Liver (tissue), 8 donors: ENCODE measurements at regions not wholly inside any gene's neighbourhood (a gene's known extent, or its start where the extent isn't known, plus 50 kb on each side); places are given as distances from the start of the nearest gene placed in this dataset.

Experiments used
- DNase-seq: peaks from one replicate; pipeline ENCODE4 v3.0.0-alpha.2; 2017; ENCODE audit warnings: low spot score
- H3K27ac ChIP-seq, 2 donors: one replicate each; pipeline ENCODE4 v1.7.0; 2013; ENCODE audit warnings: inconsistent platforms in 2 of 2, low read length in 2 of 2, control low read depth in 1 of 2, low read depth in 1 of 2, mild to moderate bottlenecking in 1 of 2
- H3K27me3 ChIP-seq, 4 donors: one replicate each; pipeline versions ENCODE4 v1.6.1 to v1.7.0; 2013; ENCODE audit warnings: low read length in 3 of 4, inconsistent platforms in 1 of 4, mild to moderate bottlenecking in 1 of 4, moderate library complexity in 1 of 4; ENCODE audit not compliant: control insufficient read depth in 4 of 4, insufficient read depth in 4 of 4
- H3K36me3 ChIP-seq, 4 donors: one replicate each; pipeline versions ENCODE4 v1.6.1 to v1.7.0; 2013; ENCODE audit warnings: low read length in 3 of 4, mild to moderate bottlenecking in 3 of 4, low read depth in 1 of 4, moderate library complexity in 1 of 4; ENCODE audit not compliant: control insufficient read depth in 4 of 4, insufficient read depth in 3 of 4
- H3K4me1 ChIP-seq, 4 donors: one replicate each; pipeline versions ENCODE4 v1.6.1 to v1.7.0; 2013; ENCODE audit warnings: low read length in 3 of 4, mild to moderate bottlenecking in 3 of 4, moderate library complexity in 1 of 4; ENCODE audit not compliant: control insufficient read depth in 4 of 4, insufficient read depth in 4 of 4
- H3K4me3 ChIP-seq, 3 donors: one replicate each; pipeline versions ENCODE4 v1.6.1 to v1.7.0; 2013; ENCODE audit warnings: low read length in 3 of 3, control low read depth in 1 of 3, low read depth in 1 of 3, mild to moderate bottlenecking in 1 of 3
- H3K9ac ChIP-seq, 2 donors: one replicate each; pipeline ENCODE4 v1.7.0; 2013; ENCODE audit warnings: low read length in 2 of 2, mild to moderate bottlenecking in 2 of 2, moderate library complexity in 2 of 2, control low read depth in 1 of 2, low read depth in 1 of 2
- H3K9me3 ChIP-seq, 4 donors: one replicate each; pipeline versions ENCODE4 v1.6.1 to v1.7.0; 2013; ENCODE audit warnings: low read length in 3 of 4; ENCODE audit not compliant: control insufficient read depth in 4 of 4
- CTCF ChIP-seq: fragments of 150-350 bp; IDR thresholded peaks from 2 replicates; pipeline ENCODE4 v1.5.1; 2017; ENCODE audit warnings: improper control_type of control experiment, low read depth, low read length; ENCODE audit not compliant: missing input control
- EGR1 ChIP-seq, 2 donors: IDR thresholded peaks; 2 replicates each; pipeline ENCODE4 v1.6.1; 2016 to 2018; ENCODE audit warnings: antibody characterized with exemption in 2 of 2, low read depth in 2 of 2
- FOXA1 ChIP-seq: IDR thresholded peaks from 2 replicates; pipeline ENCODE4 v1.6.1; 2016; ENCODE audit warnings: antibody characterized with exemption
- FOXA2 ChIP-seq: IDR thresholded peaks from 2 replicates; pipeline ENCODE4 v1.6.1; 2016; ENCODE audit warnings: antibody characterized with exemption
- GABPA ChIP-seq, 2 donors: IDR thresholded peaks in 1 of 2; conservative IDR thresholded peaks in 1 of 2; 2 replicates each; pipeline ENCODE4 v1.6.1; 2016; ENCODE audit warnings: antibody characterized with exemption in 2 of 2, mild to moderate bottlenecking in 1 of 2, moderate library complexity in 1 of 2
- HNF4A ChIP-seq, 2 donors: conservative IDR thresholded peaks; 2 replicates each; pipeline ENCODE4 v1.6.1; 2016; ENCODE audit warnings: antibody characterized with exemption in 2 of 2, mild to moderate bottlenecking in 2 of 2
- HNF4G ChIP-seq: IDR thresholded peaks from 2 replicates; pipeline ENCODE4 v1.6.1; 2016; ENCODE audit warnings: antibody characterized with exemption
- JUND ChIP-seq, 2 donors: IDR thresholded peaks; 2 replicates each; pipeline ENCODE4 v1.6.1; 2016; ENCODE audit warnings: antibody characterized with exemption in 2 of 2
- MAX ChIP-seq: IDR thresholded peaks from 2 replicates; pipeline ENCODE4 v1.6.1; 2016; ENCODE audit warnings: antibody characterized with exemption
- NR2F2 ChIP-seq: IDR thresholded peaks from 2 replicates; pipeline ENCODE4 v1.6.1; 2016; ENCODE audit warnings: antibody characterized with exemption
- RAD21 ChIP-seq, 2 donors: IDR thresholded peaks; 2 replicates each; pipeline ENCODE4 v1.6.1; 2016; ENCODE audit warnings: antibody characterized with exemption in 2 of 2, mild to moderate bottlenecking in 2 of 2
- RXRA ChIP-seq, 2 donors: IDR thresholded peaks; 2 replicates each; pipeline ENCODE4 v1.6.1; 2017 to 2018; ENCODE audit warnings: antibody characterized with exemption in 2 of 2, mild to moderate bottlenecking in 1 of 2
- SP1 ChIP-seq: IDR thresholded peaks from 2 replicates; pipeline ENCODE4 v1.6.1; 2018; ENCODE audit warnings: antibody characterized with exemption, mild to moderate bottlenecking
- TAF1 ChIP-seq: conservative IDR thresholded peaks from 2 replicates; pipeline ENCODE4 v1.6.1; 2016; ENCODE audit warnings: antibody characterized with exemption, mild to moderate bottlenecking
- YY1 ChIP-seq: IDR thresholded peaks from 2 replicates; pipeline ENCODE4 v1.6.1; 2016; ENCODE audit warnings: antibody characterized with exemption, mild to moderate bottlenecking
- ZBTB33 ChIP-seq: IDR thresholded peaks from 2 replicates; pipeline ENCODE4 v1.6.1; 2016; ENCODE audit warnings: antibody characterized with exemption
- WGBS: extraction: QIAGEN DNeasy Blood & Tissue Kit; methylation state at CpG from one replicate; pipeline ENCODE4 v1.1.7; 2013; 5-methylcytosine and 5-hydroxymethylcytosine counted together
- TF ChIP-seq, protein P1 (sequence below): IDR thresholded peaks from 2 replicates; pipeline ENCODE4 v1.6.1; 2016; ENCODE audit warnings: antibody characterized with exemption
- TF ChIP-seq, protein P2 (sequence below): IDR thresholded peaks from 2 replicates; pipeline ENCODE4 v1.6.1; 2016; ENCODE audit warnings: antibody characterized with exemption, mild to moderate bottlenecking
- donor health status: healthy.
- donor health status: healthy.
- donor health status: healthy.
- donor health status: healthy.
- donor health status: healthy.

GRCh38 chr20:55010761-55011160 lies 535.4 kb downstream of the DOK5 start:
- no peak overlapping the region for H3K4me3 ChIP-seq
- TF ChIP-seq CTCF: no peak
- no peak for TF ChIP-seq GABPA (IDR thresholded peaks at IDR 0.05 in 1 of 2, conservative IDR thresholded peaks at IDR 0.05 in 1 of 2)
- TF ChIP-seq JUND (IDR thresholded peaks at IDR 0.05): no peak
- H3K27ac ChIP-seq: no peak overlapping the region
- no peak for DNase-seq
- 95% methylated on average over 1 of the region's 1 CpG for WGBS
- no peaks in the 10 kb centered on the region for H3K36me3 ChIP-seq
- H3K4me1 ChIP-seq: no peaks in the 10 kb centered on the region
- peaks cover 0 to 6% (median 2%) of the 10 kb centered on the region in 4 donors for H3K27me3 ChIP-seq
- H3K9me3 ChIP-seq: no peaks in the 10 kb centered on the region
- no peak overlapping the region for H3K9ac ChIP-seq

DNA sequence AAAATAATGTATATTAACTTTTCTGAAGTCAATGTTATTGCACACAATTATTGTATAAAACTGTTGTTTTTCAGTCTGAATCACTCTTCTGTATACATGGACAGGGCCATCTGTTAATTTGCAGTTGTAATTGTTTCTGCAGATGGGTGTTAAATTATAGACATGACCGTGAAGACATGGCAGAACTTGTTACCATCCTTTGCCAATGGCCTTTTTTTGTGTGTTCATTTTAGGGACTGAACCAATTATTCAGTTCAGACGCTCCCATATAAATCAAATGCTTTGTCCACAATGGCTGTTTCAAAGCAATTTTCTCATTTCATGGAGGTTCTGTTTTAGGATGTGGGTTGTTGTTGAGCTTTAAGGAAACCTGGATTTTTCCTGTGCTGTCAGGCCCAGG lies 533.7 kb downstream of the DOK5 start:
- no peaks in the 10 kb centered on the region for H3K4me1 ChIP-seq
- no peaks in the 10 kb centered on the region for H3K36me3 ChIP-seq
- no peak for DNase-seq
- no peak for TF ChIP-seq YY1
- TF ChIP-seq EGR1 (IDR thresholded peaks at IDR 0.05; ENCODE audit: low read depth in 2 of 2): no peak
- TF ChIP-seq JUND (IDR thresholded peaks at IDR 0.05): no peak
- TF ChIP-seq TAF1: no peak
- TF ChIP-seq HNF4A (conservative IDR thresholded peaks at IDR 0.05): no peak
- TF ChIP-seq ZBTB33: no peak
- TF ChIP-seq RXRA (IDR thresholded peaks at IDR 0.05): no peak
- TF ChIP-seq FOXA1: no peak
- TF ChIP-seq MAX: no peak
- TF ChIP-seq FOXA2: no peak
- TF ChIP-seq, protein P1, sequence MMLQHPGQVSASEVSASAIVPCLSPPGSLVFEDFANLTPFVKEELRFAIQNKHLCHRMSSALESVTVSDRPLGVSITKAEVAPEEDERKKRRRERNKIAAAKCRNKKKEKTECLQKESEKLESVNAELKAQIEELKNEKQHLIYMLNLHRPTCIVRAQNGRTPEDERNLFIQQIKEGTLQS: no peak
- TF ChIP-seq CTCF: no peak
- TF ChIP-seq HNF4G: no peak
- TF ChIP-seq, protein P2, sequence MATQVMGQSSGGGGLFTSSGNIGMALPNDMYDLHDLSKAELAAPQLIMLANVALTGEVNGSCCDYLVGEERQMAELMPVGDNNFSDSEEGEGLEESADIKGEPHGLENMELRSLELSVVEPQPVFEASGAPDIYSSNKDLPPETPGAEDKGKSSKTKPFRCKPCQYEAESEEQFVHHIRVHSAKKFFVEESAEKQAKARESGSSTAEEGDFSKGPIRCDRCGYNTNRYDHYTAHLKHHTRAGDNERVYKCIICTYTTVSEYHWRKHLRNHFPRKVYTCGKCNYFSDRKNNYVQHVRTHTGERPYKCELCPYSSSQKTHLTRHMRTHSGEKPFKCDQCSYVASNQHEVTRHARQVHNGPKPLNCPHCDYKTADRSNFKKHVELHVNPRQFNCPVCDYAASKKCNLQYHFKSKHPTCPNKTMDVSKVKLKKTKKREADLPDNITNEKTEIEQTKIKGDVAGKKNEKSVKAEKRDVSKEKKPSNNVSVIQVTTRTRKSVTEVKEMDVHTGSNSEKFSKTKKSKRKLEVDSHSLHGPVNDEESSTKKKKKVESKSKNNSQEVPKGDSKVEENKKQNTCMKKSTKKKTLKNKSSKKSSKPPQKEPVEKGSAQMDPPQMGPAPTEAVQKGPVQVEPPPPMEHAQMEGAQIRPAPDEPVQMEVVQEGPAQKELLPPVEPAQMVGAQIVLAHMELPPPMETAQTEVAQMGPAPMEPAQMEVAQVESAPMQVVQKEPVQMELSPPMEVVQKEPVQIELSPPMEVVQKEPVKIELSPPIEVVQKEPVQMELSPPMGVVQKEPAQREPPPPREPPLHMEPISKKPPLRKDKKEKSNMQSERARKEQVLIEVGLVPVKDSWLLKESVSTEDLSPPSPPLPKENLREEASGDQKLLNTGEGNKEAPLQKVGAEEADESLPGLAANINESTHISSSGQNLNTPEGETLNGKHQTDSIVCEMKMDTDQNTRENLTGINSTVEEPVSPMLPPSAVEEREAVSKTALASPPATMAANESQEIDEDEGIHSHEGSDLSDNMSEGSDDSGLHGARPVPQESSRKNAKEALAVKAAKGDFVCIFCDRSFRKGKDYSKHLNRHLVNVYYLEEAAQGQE: no peak
- TF ChIP-seq SP1: no peak
- TF ChIP-seq RAD21 (IDR thresholded peaks at IDR 0.05): no peak
- TF ChIP-seq NR2F2: no peak
- no peak for TF ChIP-seq GABPA (IDR thresholded peaks at IDR 0.05 in 1 of 2, conservative IDR thresholded peaks at IDR 0.05 in 1 of 2)
- 87% methylated on average over 2 of the region's 2 CpGs for WGBS
- H3K4me3 ChIP-seq: no peak overlapping the region
- no peak overlapping the region for H3K9ac ChIP-seq
- H3K9me3 ChIP-seq: no peaks in the 10 kb centered on the region
- H3K27ac ChIP-seq: no peak overlapping the region
- peaks cover 0 to 6% (median 3%) of the 10 kb centered on the region in 4 donors for H3K27me3 ChIP-seq
